ENCODE measurements at regions not wholly inside any gene's neighbourhood (a gene's known extent, or its start where the extent isn't known, plus 50 kb on each side); places are given as distances from the start of the nearest gene placed in this dataset.

GRCh38 chr12:107148107-107148506, 54.8 kb upstream of the CRY1 start:
- TF ChIP-seq CTCF (conservative IDR thresholded peaks at IDR 0.05; ENCODE audit: low read length) (no peak), EZH2phosphoT487 (IDR thresholded peaks at IDR 0.05; ENCODE audit: borderline replicate concordance, low read depth, low read length) (no peak)
